ENCODE measurements at regions not wholly inside any gene's neighbourhood (a gene's known extent, or its start where the extent isn't known, plus 50 kb on each side); places are given as distances from the start of the nearest gene placed in this dataset.

DNA sequence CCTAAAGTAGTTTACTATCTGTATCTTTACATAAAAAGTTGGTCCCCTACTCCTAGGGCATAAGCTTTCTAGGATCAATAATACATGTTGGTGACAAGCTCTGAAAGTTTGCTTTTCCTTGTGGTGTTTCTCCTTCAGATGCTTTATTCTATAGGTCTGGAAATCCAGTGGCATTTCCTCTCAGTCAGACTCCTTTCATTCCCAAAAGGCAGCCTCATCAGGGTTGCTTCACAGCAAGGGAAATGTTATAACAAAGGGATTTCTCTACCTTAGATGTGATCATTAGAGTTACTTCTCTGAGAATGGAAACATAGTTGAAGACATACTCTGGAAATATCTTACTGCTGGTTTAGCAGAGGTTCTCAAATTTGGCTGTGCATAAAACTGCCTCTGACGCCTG is 1072.4 kb upstream of the ZEB2 start:
- intact Hi-C loops (cut with DNase I): no loop called here
- FAIRE-seq (no peak), DNase-seq (no peak)
- Histone ChIP-seq H3K9ac (ENCODE audit: low read length in 3 of 3) (no peak overlapping the region), H3K27ac (ENCODE audit: low read depth in 2 of 2, low read length in 2 of 2) (no peak overlapping the region), H3K4me3 (ENCODE audit: low read length in 3 of 3) (no peak overlapping the region), H3K27me3 (ENCODE audit: control insufficient read depth, insufficient read depth, low read length) (no peaks in the 10 kb centered on the region), H3K4me1 (ENCODE audit: control insufficient read depth in 2 of 3, insufficient read depth in 2 of 3, low read depth in 1 of 3, low read length in 3 of 3) (no peaks in the 10 kb centered on the region), H3K9me3 (ENCODE audit: control insufficient read depth in 2 of 3, insufficient read depth in 1 of 3, low read length in 3 of 3) (no peaks in the 10 kb centered on the region), H3K36me3 (ENCODE audit: control insufficient read depth in 2 of 3, insufficient read depth in 3 of 3, low read length in 3 of 3) (no peaks in the 10 kb centered on the region)
- TF ChIP-seq, protein P1, sequence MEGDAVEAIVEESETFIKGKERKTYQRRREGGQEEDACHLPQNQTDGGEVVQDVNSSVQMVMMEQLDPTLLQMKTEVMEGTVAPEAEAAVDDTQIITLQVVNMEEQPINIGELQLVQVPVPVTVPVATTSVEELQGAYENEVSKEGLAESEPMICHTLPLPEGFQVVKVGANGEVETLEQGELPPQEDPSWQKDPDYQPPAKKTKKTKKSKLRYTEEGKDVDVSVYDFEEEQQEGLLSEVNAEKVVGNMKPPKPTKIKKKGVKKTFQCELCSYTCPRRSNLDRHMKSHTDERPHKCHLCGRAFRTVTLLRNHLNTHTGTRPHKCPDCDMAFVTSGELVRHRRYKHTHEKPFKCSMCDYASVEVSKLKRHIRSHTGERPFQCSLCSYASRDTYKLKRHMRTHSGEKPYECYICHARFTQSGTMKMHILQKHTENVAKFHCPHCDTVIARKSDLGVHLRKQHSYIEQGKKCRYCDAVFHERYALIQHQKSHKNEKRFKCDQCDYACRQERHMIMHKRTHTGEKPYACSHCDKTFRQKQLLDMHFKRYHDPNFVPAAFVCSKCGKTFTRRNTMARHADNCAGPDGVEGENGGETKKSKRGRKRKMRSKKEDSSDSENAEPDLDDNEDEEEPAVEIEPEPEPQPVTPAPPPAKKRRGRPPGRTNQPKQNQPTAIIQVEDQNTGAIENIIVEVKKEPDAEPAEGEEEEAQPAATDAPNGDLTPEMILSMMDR (IDR thresholded peaks at IDR 0.05; ENCODE audit: borderline replicate concordance, extremely low read depth, insufficient read depth): no peak

DNA sequence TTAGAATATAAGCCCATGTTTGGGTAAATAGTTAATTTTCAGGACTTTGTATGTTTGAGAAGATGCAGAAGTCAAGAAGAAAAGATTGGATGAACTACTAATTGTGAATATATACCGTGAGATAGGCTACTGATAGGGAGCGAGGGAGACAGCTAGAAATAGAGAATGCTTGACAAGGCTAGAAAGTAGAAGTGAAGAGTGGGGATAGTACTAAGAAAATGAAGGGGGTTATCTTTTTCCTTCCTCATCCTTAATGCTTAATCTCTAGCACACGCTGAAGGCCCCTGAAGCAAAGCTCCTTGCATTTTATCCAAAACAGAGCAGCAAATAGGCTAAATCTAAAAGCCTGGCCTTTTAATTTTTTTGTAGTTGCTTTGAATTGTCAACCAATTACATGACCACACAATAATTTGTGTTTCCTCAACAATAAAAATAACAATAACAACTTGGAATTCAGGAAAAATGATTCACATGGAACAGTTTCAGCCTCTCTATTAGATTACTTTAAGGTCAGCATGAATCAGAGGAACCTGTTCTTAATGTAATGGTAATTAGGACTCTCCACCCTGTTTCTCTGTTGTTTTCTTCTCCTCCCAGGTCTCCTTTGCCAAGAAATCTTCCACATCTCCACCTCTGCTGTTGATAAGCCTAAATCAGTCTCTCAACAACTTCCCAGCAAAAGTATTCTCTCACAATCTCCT is 1071.3 kb upstream of the ZEB2 start:
- no peak for DNase-seq
- H3K9ac ChIP-seq (ENCODE audit: low read length in 3 of 3): no peak overlapping the region
- no peak overlapping the region for H3K27ac ChIP-seq (ENCODE audit: low read depth in 2 of 2, low read length in 2 of 2)
- no peaks in the 10 kb centered on the region for H3K9me3 ChIP-seq (ENCODE audit: control insufficient read depth in 2 of 3, insufficient read depth in 1 of 3, low read length in 3 of 3)
- FAIRE-seq: no peak
- intact Hi-C loops (cut with DNase I): no loop called here
- TF ChIP-seq, protein P1 (IDR thresholded peaks at IDR 0.05; ENCODE audit: borderline replicate concordance, extremely low read depth, insufficient read depth): no peak
- no peaks in the 10 kb centered on the region for H3K36me3 ChIP-seq (ENCODE audit: control insufficient read depth in 2 of 3, insufficient read depth in 3 of 3, low read length in 3 of 3)
- H3K27me3 ChIP-seq (ENCODE audit: control insufficient read depth, insufficient read depth, low read length): no peaks in the 10 kb centered on the region
- H3K4me3 ChIP-seq (ENCODE audit: low read length in 3 of 3): no peak overlapping the region
- H3K4me1 ChIP-seq (ENCODE audit: control insufficient read depth in 2 of 3, insufficient read depth in 2 of 3, low read depth in 1 of 3, low read length in 3 of 3): no peaks in the 10 kb centered on the region

DNA sequence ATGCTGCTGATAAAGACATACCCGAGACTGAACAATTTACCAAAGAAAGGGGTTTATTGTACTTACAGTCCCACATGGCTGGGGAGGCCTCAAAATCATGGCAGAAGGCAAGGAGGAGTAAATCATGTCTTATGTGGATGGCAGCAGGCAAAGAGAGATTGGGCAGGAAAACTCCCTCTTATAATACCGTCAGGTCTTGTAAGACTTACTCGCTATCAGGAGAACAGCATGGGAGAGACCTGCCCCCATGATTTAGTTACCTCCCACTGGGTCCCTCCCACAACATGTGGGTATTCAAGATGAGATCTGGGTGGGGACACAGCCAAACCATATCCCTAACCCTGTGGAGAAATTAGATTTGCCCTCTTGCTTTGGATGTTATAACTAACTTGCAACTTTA is 1068.0 kb upstream of the ZEB2 start:
- Histone ChIP-seq H3K36me3 (ENCODE audit: control insufficient read depth in 2 of 3, insufficient read depth in 3 of 3, low read length in 3 of 3) (no peaks in the 10 kb centered on the region), H3K27me3 (ENCODE audit: control insufficient read depth, insufficient read depth, low read length) (no peaks in the 10 kb centered on the region), H3K4me1 (ENCODE audit: control insufficient read depth in 2 of 3, insufficient read depth in 2 of 3, low read depth in 1 of 3, low read length in 3 of 3) (no peaks in the 10 kb centered on the region), H3K9me3 (ENCODE audit: control insufficient read depth in 2 of 3, insufficient read depth in 1 of 3, low read length in 3 of 3) (no peaks in the 10 kb centered on the region), H3K27ac (ENCODE audit: low read depth in 2 of 2, low read length in 2 of 2) (no peak overlapping the region), H3K4me3 (ENCODE audit: low read length in 3 of 3) (no peak overlapping the region), H3K9ac (ENCODE audit: low read length in 3 of 3) (no peak overlapping the region)
- TF ChIP-seq, protein P1 (IDR thresholded peaks at IDR 0.05; ENCODE audit: borderline replicate concordance, extremely low read depth, insufficient read depth): no peak
- FAIRE-seq (no peak), DNase-seq (no peak)
- intact Hi-C loops (cut with DNase I): no loop called here

DNA sequence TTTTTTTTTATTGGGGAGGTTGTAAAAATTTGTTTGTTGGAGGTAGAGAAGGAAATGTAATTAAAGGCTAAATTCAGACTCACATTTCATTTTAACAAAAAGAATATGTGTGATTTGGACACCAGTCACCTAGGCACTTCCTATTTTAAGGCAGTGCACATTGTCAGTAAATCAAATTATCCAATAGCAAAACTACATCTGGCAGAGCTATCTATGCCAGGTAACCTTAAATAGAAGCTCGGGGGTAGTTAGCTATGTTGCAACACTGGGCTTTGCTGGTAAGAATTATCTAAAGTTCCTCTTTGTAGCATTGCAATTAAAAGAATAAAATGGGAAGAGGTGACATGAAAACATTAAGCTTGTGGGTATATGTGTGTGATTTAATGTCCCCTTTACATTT is 1064.4 kb upstream of the ZEB2 start:
- no peak overlapping the region for H3K4me3 ChIP-seq (ENCODE audit: low read length in 3 of 3)
- no peaks in the 10 kb centered on the region for H3K9me3 ChIP-seq (ENCODE audit: control insufficient read depth in 2 of 3, insufficient read depth in 1 of 3, low read length in 3 of 3)
- TF ChIP-seq, protein P1 (IDR thresholded peaks at IDR 0.05; ENCODE audit: borderline replicate concordance, extremely low read depth, insufficient read depth): no peak
- H3K27me3 ChIP-seq (ENCODE audit: control insufficient read depth, insufficient read depth, low read length): no peaks in the 10 kb centered on the region
- H3K9ac ChIP-seq (ENCODE audit: low read length in 3 of 3): no peak overlapping the region
- no peaks in the 10 kb centered on the region for H3K36me3 ChIP-seq (ENCODE audit: control insufficient read depth in 2 of 3, insufficient read depth in 3 of 3, low read length in 3 of 3)
- FAIRE-seq (no peak), DNase-seq (no peak)
- intact Hi-C loops (cut with DNase I): no loop called here
- no peak overlapping the region for H3K27ac ChIP-seq (ENCODE audit: low read depth in 2 of 2, low read length in 2 of 2)
- no peaks in the 10 kb centered on the region for H3K4me1 ChIP-seq (ENCODE audit: control insufficient read depth in 2 of 3, insufficient read depth in 2 of 3, low read depth in 1 of 3, low read length in 3 of 3)

Data from kidney (tissue), 13 donors.